Right renal pelvis (tissue), 4 donors: ENCODE measurements at regions not wholly inside any gene's neighbourhood (a gene's known extent, or its start where the extent isn't known, plus 50 kb on each side); places are given as distances from the start of the nearest gene placed in this dataset.
"Not testable (repeated sequence)": the region's sequence is repeated elsewhere in the genome, so short reads cannot be mapped to it uniquely, and the experiment has no call there.

Source experiments
- DNase-seq, 4 donors: peaks; one replicate each; pipeline ENCODE4 v3.0.0-alpha.2; 2013; ENCODE audit warnings: low read depth in 4 of 4, low spot score in 3 of 4, missing footprints in 1 of 4

- DNase-seq = no peak
These were observed 245.7 kb downstream of the NXPE2 start for GRCh38 chr11:114924042-114924441.

GRCh38 chr11:114925591-114925990 lies 247.3 kb downstream of the NXPE2 start:
- DNase-seq = no peak

- DNase-seq = no peak
These were observed 250.0 kb downstream of the NXPE2 start for GRCh38 chr11:114928260-114928870.

GRCh38 chr11:114929351-114930000 lies 251.1 kb downstream of the NXPE2 start:
- DNase-seq = no peak

GRCh38 chr11:114938799-114939198 lies 260.5 kb downstream of the NXPE2 start:
- DNase-seq = no peak

GRCh38 chr11:114942207-114942606 lies 263.9 kb downstream of the NXPE2 start:
- no peak for DNase-seq

GRCh38 chr11:114949614-114950351 lies 271.5 kb downstream of the NXPE2 start:
- no peak for DNase-seq

GRCh38 chr11:114953039-114953438 lies 274.7 kb downstream of the NXPE2 start:
- DNase-seq = no peak

- DNase-seq = no peak
These were observed 277.6 kb downstream of the NXPE2 start for GRCh38 chr11:114955923-114956322.

- DNase-seq = no peak
These were observed 278.2 kb downstream of the NXPE2 start for GRCh38 chr11:114956566-114956965.

GRCh38 chr11:114959953-114960505 lies 281.7 kb downstream of the NXPE2 start:
- no peak for DNase-seq

GRCh38 chr11:114960819-114961218 lies 282.5 kb downstream of the NXPE2 start:
- not testable (repeated sequence) for DNase-seq

GRCh38 chr11:114964676-114965214 lies 286.4 kb downstream of the NXPE2 start:
- DNase-seq = no peak

- DNase-seq = no peak
These were observed 292.8 kb downstream of the NXPE2 start for GRCh38 chr11:114970927-114971645.

- DNase-seq = no peak
These were observed 293.8 kb downstream of the NXPE2 start for GRCh38 chr11:114972105-114972504.

- no peak for DNase-seq
These were observed 299.3 kb downstream of the NXPE2 start for GRCh38 chr11:114977651-114978050.

- no peak for DNase-seq
These were observed 303.8 kb downstream of the NXPE2 start for GRCh38 chr11:114982141-114982540.

- no peak for DNase-seq
These were observed 306.4 kb downstream of the NXPE2 start for GRCh38 chr11:114984611-114985163.

- DNase-seq = no peak
These were observed 308.0 kb downstream of the NXPE2 start for GRCh38 chr11:114986365-114986764.

- no peak for DNase-seq
These were observed 308.9 kb downstream of the NXPE2 start for GRCh38 chr11:114987186-114987760.
